ENCODE measurements at regions not wholly inside any gene's neighbourhood (a gene's known extent, or its start where the extent isn't known, plus 50 kb on each side); places are given as distances from the start of the nearest gene placed in this dataset.

GRCh38 chrX:115448146-115448545, 112.8 kb upstream of the PLS3 start:
- Histone ChIP-seq H3K4me2 (ENCODE audit: low read depth, low read length, poor library complexity, severe bottlenecking) (no peak overlapping the region), H3K9me3 (ENCODE audit: low read length) (no peaks in the 10 kb centered on the region), H3K79me2 (ENCODE audit: low read length) (no peaks in the 10 kb centered on the region), H3K4me1 (ENCODE audit: low read length) (no peaks in the 10 kb centered on the region), H3K36me3 (ENCODE audit: insufficient read depth, low read length) (no peaks in the 10 kb centered on the region), H3K9me2 (replicated peaks; ENCODE audit: insufficient read depth, low read length) (no peaks in the 10 kb centered on the region), H2AFZ (ENCODE audit: low read length) (no peak overlapping the region), H4K20me1 (ENCODE audit: insufficient read depth, low read depth, low read length) (no peaks in the 10 kb centered on the region), H3K9ac (ENCODE audit: low read length) (no peak overlapping the region), H3K27me3 (ENCODE audit: low read length) (no peaks in the 10 kb centered on the region), H3K27ac (ENCODE audit: low read length) (no peak overlapping the region), H3K4me3 (ENCODE audit: low read length) (no peak overlapping the region)
- DNase-seq: no peak

GRCh38 chrX:115449742-115450141, 111.2 kb upstream of the PLS3 start:
- Histone ChIP-seq H4K20me1 (ENCODE audit: insufficient read depth, low read depth, low read length) (no peaks in the 10 kb centered on the region), H3K4me2 (ENCODE audit: low read depth, low read length, poor library complexity, severe bottlenecking) (no peak overlapping the region), H3K27me3 (ENCODE audit: low read length) (no peaks in the 10 kb centered on the region), H3K4me3 (ENCODE audit: low read length) (no peak overlapping the region), H3K27ac (ENCODE audit: low read length) (no peak overlapping the region), H3K36me3 (ENCODE audit: insufficient read depth, low read length) (no peaks in the 10 kb centered on the region), H2AFZ (ENCODE audit: low read length) (no peak overlapping the region), H3K79me2 (ENCODE audit: low read length) (no peaks in the 10 kb centered on the region), H3K9me2 (replicated peaks; ENCODE audit: insufficient read depth, low read length) (no peaks in the 10 kb centered on the region), H3K9me3 (ENCODE audit: low read length) (no peaks in the 10 kb centered on the region), H3K4me1 (ENCODE audit: low read length) (no peaks in the 10 kb centered on the region), H3K9ac (ENCODE audit: low read length) (no peak overlapping the region)
- no peak for DNase-seq

- Histone ChIP-seq H3K9ac (ENCODE audit: low read length) (no peak overlapping the region), H3K36me3 (ENCODE audit: insufficient read depth, low read length) (no peaks in the 10 kb centered on the region), H3K4me1 (ENCODE audit: low read length) (no peaks in the 10 kb centered on the region), H3K9me2 (replicated peaks; ENCODE audit: insufficient read depth, low read length) (no peaks in the 10 kb centered on the region), H3K9me3 (ENCODE audit: low read length) (no peaks in the 10 kb centered on the region), H4K20me1 (ENCODE audit: insufficient read depth, low read depth, low read length) (no peaks in the 10 kb centered on the region), H3K27me3 (ENCODE audit: low read length) (no peaks in the 10 kb centered on the region), H3K79me2 (ENCODE audit: low read length) (no peaks in the 10 kb centered on the region), H2AFZ (ENCODE audit: low read length) (no peak overlapping the region), H3K4me3 (ENCODE audit: low read length) (no peak overlapping the region), H3K4me2 (ENCODE audit: low read depth, low read length, poor library complexity, severe bottlenecking) (no peak overlapping the region), H3K27ac (ENCODE audit: low read length) (no peak overlapping the region)
- DNase-seq: no peak
These were observed 108.7 kb upstream of the PLS3 start for GRCh38 chrX:115452251-115452650.

- Histone ChIP-seq H3K4me2 (ENCODE audit: low read depth, low read length, poor library complexity, severe bottlenecking) (no peak overlapping the region), H4K20me1 (ENCODE audit: insufficient read depth, low read depth, low read length) (no peaks in the 10 kb centered on the region), H3K27ac (ENCODE audit: low read length) (no peak overlapping the region), H3K9me2 (replicated peaks; ENCODE audit: insufficient read depth, low read length) (no peaks in the 10 kb centered on the region), H3K9me3 (ENCODE audit: low read length) (no peaks in the 10 kb centered on the region), H3K4me3 (ENCODE audit: low read length) (no peak overlapping the region), H3K79me2 (ENCODE audit: low read length) (no peaks in the 10 kb centered on the region), H3K27me3 (ENCODE audit: low read length) (no peaks in the 10 kb centered on the region), H3K9ac (ENCODE audit: low read length) (no peak overlapping the region), H3K4me1 (ENCODE audit: low read length) (no peaks in the 10 kb centered on the region), H3K36me3 (ENCODE audit: insufficient read depth, low read length) (no peaks in the 10 kb centered on the region), H2AFZ (ENCODE audit: low read length) (no peak overlapping the region)
- DNase-seq: no peak
These were observed 100.8 kb upstream of the PLS3 start for GRCh38 chrX:115459883-115460880.

GRCh38 chrX:115462406-115462805, 98.6 kb upstream of the PLS3 start:
- DNase-seq: no peak
- Histone ChIP-seq H3K4me1 (ENCODE audit: low read length) (no peaks in the 10 kb centered on the region), H3K79me2 (ENCODE audit: low read length) (no peaks in the 10 kb centered on the region), H2AFZ (ENCODE audit: low read length) (no peak overlapping the region), H3K9me3 (ENCODE audit: low read length) (no peaks in the 10 kb centered on the region), H4K20me1 (ENCODE audit: insufficient read depth, low read depth, low read length) (no peaks in the 10 kb centered on the region), H3K9me2 (replicated peaks; ENCODE audit: insufficient read depth, low read length) (no peaks in the 10 kb centered on the region), H3K4me2 (ENCODE audit: low read depth, low read length, poor library complexity, severe bottlenecking) (no peak overlapping the region), H3K27ac (ENCODE audit: low read length) (no peak overlapping the region), H3K9ac (ENCODE audit: low read length) (no peak overlapping the region), H3K4me3 (ENCODE audit: low read length) (no peak overlapping the region), H3K36me3 (ENCODE audit: insufficient read depth, low read length) (no peaks in the 10 kb centered on the region), H3K27me3 (ENCODE audit: low read length) (no peaks in the 10 kb centered on the region)

- no peak for DNase-seq
- H3K36me3 ChIP-seq (ENCODE audit: insufficient read depth, low read length): no peaks in the 10 kb centered on the region
- H3K27ac ChIP-seq (ENCODE audit: low read length): no peak overlapping the region
- no peaks in the 10 kb centered on the region for H3K4me1 ChIP-seq (ENCODE audit: low read length)
- H3K9me2 ChIP-seq (replicated peaks; ENCODE audit: insufficient read depth, low read length): no peaks in the 10 kb centered on the region
- no peaks in the 10 kb centered on the region for H3K27me3 ChIP-seq (ENCODE audit: low read length)
- H2AFZ ChIP-seq (ENCODE audit: low read length): no peak overlapping the region
- H3K79me2 ChIP-seq (ENCODE audit: low read length): no peaks in the 10 kb centered on the region
- no peak overlapping the region for H3K4me2 ChIP-seq (ENCODE audit: low read depth, low read length, poor library complexity, severe bottlenecking)
- H3K9me3 ChIP-seq (ENCODE audit: low read length): no peaks in the 10 kb centered on the region
- H4K20me1 ChIP-seq (ENCODE audit: insufficient read depth, low read depth, low read length): no peaks in the 10 kb centered on the region
- H3K9ac ChIP-seq (ENCODE audit: low read length): no peak overlapping the region
- no peak overlapping the region for H3K4me3 ChIP-seq (ENCODE audit: low read length)
These were observed 93.0 kb upstream of the PLS3 start for GRCh38 chrX:115467961-115468360.

GRCh38 chrX:115472131-115472530, 88.8 kb upstream of the PLS3 start:
- DNase-seq: no peak
- no peaks in the 10 kb centered on the region for H3K4me1 ChIP-seq (ENCODE audit: low read length)
- H4K20me1 ChIP-seq (ENCODE audit: insufficient read depth, low read depth, low read length): no peaks in the 10 kb centered on the region
- no peaks in the 10 kb centered on the region for H3K36me3 ChIP-seq (ENCODE audit: insufficient read depth, low read length)
- H2AFZ ChIP-seq (ENCODE audit: low read length): no peak overlapping the region
- no peak overlapping the region for H3K4me3 ChIP-seq (ENCODE audit: low read length)
- no peak overlapping the region for H3K27ac ChIP-seq (ENCODE audit: low read length)
- no peaks in the 10 kb centered on the region for H3K27me3 ChIP-seq (ENCODE audit: low read length)
- H3K9me3 ChIP-seq (ENCODE audit: low read length): no peaks in the 10 kb centered on the region
- H3K9ac ChIP-seq (ENCODE audit: low read length): no peak overlapping the region
- H3K4me2 ChIP-seq (ENCODE audit: low read depth, low read length, poor library complexity, severe bottlenecking): no peak overlapping the region
- no peaks in the 10 kb centered on the region for H3K79me2 ChIP-seq (ENCODE audit: low read length)
- H3K9me2 ChIP-seq (replicated peaks; ENCODE audit: insufficient read depth, low read length): no peaks in the 10 kb centered on the region

GRCh38 chrX:115486510-115486909, 74.5 kb upstream of the PLS3 start:
- H3K9ac ChIP-seq (ENCODE audit: low read length): no peak overlapping the region
- H3K4me1 ChIP-seq (ENCODE audit: low read length): no peaks in the 10 kb centered on the region
- H3K79me2 ChIP-seq (ENCODE audit: low read length): no peaks in the 10 kb centered on the region
- H3K9me3 ChIP-seq (ENCODE audit: low read length): no peaks in the 10 kb centered on the region
- H3K4me2 ChIP-seq (ENCODE audit: low read depth, low read length, poor library complexity, severe bottlenecking): no peak overlapping the region
- no peak overlapping the region for H3K27ac ChIP-seq (ENCODE audit: low read length)
- DNase-seq: no peak
- no peaks in the 10 kb centered on the region for H4K20me1 ChIP-seq (ENCODE audit: insufficient read depth, low read depth, low read length)
- no peaks in the 10 kb centered on the region for H3K27me3 ChIP-seq (ENCODE audit: low read length)
- no peaks in the 10 kb centered on the region for H3K36me3 ChIP-seq (ENCODE audit: insufficient read depth, low read length)
- no peak overlapping the region for H2AFZ ChIP-seq (ENCODE audit: low read length)
- H3K4me3 ChIP-seq (ENCODE audit: low read length): no peak overlapping the region
- H3K9me2 ChIP-seq (replicated peaks; ENCODE audit: insufficient read depth, low read length): no peaks in the 10 kb centered on the region
